ENCODE measurements at regions not wholly inside any gene's neighbourhood (a gene's known extent, or its start where the extent isn't known, plus 50 kb on each side); places are given as distances from the start of the nearest gene placed in this dataset.

- DNase-seq = no peak
Observed at GRCh38 chr3:64870876-64871646, 183.3 kb upstream of the ADAMTS9 start.

GRCh38 chr3:64867224-64867623, 179.4 kb upstream of the ADAMTS9 start:
- no peak for DNase-seq

- no peak for DNase-seq
Observed at GRCh38 chr3:64865839-64866570, 178.2 kb upstream of the ADAMTS9 start.

- DNase-seq = no peak
Observed at GRCh38 chr3:64863226-64864212, 175.7 kb upstream of the ADAMTS9 start.

- DNase-seq = no peak
Observed at GRCh38 chr3:64861684-64862083, 173.9 kb upstream of the ADAMTS9 start.

DNA sequence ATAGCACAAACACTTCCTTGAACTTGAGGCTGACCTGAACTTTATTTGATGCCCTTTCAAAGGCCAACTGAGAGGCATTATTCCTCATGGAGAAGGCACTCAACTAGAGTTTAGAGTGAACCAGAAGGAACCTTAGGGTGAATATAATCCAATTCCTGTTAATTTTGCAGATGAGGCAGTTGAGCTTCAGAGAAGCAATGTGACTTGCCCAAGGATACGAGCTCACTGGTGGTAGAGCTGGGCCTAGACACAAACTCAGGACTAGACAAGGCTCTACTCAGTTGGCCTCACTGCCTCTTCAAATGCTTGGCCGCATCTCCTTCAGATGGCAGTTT, 172.7 kb upstream of the ADAMTS9 start:
- DNase-seq = no peak

- DNase-seq = no peak
Observed at GRCh38 chr3:64859625-64860535, 172.1 kb upstream of the ADAMTS9 start.

GRCh38 chr3:64856977-64857516, 169.2 kb upstream of the ADAMTS9 start:
- no peak for DNase-seq

DNA sequence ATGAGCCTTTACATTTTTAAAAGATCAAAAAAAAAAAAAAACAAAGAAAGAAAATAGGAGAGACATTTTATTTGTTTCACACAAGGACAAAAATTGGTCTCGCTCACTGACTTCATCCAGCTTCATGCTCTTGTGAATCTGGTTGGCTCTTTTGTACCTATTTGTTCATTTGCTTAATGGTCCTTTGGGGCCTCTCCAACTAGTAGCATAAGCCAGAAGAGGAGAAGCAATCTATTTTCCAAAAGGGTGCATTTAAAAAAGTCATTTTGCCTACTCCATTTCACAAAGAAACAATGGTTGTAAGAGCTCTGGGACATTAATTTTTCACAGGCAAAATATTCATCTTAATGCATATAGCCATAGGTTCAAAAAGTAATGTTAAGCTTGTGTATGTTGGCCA, 168.3 kb upstream of the ADAMTS9 start:
- no peak for DNase-seq

- no peak for DNase-seq
Observed at GRCh38 chr3:64853456-64853855, 165.7 kb upstream of the ADAMTS9 start.

- no peak for DNase-seq
Observed at GRCh38 chr3:64852738-64853137, 164.9 kb upstream of the ADAMTS9 start.

DNA sequence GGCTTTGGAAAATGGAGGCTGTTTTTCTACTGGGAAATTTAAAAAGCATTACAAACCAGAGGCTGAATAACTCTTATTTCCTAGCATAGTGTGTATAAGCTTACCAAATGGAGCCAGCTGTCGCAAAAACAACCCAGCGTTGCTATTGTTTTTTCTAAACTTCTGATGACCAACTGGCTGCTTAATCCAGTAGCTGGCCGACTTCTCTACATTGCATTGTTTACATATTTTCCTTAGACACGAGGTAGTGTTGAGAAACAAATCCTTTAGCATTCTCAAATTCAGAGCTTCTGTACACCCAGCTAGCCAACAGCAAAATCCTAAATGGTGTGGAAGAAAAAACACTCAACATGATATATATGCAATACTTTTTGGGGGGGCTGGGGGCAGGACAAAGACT, 161.0 kb upstream of the ADAMTS9 start:
- DNase-seq = no peak

DNA sequence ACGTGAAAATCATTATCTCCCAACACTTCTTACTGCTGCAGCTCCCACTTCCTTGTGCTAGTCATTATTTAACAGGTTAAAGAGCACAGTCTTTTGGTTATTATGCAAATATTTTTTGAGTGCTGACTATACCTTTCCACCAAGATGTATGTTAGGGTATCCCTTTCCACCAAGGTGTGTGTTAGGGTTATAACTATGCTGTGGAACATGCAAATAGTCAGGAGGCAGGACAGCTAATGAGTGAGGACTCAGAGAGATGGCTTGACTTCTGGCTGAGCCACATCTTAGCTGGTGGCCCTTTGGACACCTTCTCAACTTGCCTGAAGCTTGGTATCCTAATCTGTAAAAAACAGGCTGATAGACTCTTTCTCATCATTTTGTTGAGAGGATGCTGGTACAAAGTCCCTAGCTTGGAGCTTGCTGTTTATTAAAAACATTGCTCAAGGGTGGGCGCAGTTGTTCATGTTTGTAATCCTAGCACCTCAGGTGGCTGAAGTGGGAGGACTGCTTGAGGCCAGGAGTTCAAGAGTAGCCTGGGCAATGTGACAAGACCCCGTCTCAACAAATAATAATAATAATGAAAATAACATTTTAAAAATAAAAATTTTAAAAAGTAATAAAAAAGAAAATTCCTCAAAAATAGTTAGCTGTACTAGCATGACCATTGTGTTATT, 160.5 kb upstream of the ADAMTS9 start:
- no peak for DNase-seq

DNA sequence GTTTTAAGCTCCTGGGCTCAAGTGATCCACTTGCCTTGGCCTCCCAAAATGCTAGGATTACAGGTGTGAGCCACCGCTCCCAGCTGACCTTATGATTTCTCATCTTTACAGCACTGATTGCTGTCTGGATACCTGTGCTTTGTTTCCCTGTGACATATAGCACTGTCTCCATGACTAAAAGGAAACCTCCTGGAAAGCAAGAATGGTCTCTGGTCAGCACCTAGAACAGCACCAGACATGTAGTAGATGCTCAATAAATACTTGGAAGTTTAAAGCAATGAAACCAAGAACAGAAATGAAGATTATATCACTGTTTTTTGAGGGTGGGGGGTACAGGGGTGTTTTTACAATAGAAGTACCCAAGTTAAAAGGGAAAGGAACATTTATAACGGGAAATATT, 156.8 kb upstream of the ADAMTS9 start:
- DNase-seq = no peak

GRCh38 chr3:64837986-64838735, 150.4 kb upstream of the ADAMTS9 start:
- no peak for DNase-seq

DNA sequence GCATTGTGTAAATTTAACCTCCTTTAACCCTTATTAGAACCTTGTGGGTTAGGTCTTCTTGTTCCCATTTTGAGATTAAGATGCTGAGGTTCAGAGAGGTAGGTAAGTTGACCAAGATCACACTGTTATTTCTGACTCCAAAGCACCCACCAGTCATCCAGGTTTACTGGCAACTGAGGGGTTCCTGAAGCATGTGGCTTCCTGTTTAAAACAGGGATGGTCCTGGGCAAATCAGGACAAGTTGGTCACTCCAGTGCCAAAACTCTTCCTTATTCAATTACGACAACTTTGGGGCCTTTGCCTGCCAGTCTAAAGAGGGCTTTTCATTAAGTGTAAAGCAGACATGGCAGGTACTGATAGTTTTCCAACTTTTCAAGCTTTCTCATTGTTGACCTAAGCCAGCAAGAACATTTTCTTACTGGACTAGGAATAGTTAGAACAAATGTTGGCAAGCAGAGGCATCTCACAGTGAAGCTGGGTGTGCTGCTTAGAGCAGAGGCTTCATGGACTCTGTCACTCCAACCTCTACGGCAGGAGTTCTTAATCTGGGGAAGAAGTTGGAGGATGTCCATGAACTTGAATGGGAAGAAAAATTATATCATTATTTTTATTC, 149.4 kb upstream of the ADAMTS9 start:
- no peak for DNase-seq

- DNase-seq = no peak
Observed at GRCh38 chr3:64836097-64836496, 148.3 kb upstream of the ADAMTS9 start.

- no peak for DNase-seq
Observed at GRCh38 chr3:64832098-64832497, 144.3 kb upstream of the ADAMTS9 start.

GRCh38 chr3:64830681-64831080, 142.9 kb upstream of the ADAMTS9 start:
- DNase-seq = no peak

GRCh38 chr3:64829331-64829730, 141.5 kb upstream of the ADAMTS9 start:
- no peak for DNase-seq
